Midbrain (tissue), 1 donor: ENCODE measurements at regions not wholly inside any gene's neighbourhood (a gene's known extent, or its start where the extent isn't known, plus 50 kb on each side); places are given as distances from the start of the nearest gene placed in this dataset.

Experiments
- DNase-seq: peaks from one replicate; lab custom pipeline; 2025; lab: John Stamatoyannopoulos, UW

GRCh38 chr21:16180614-16181013, 450.8 kb downstream of the USP25 start:
- DNase-seq = no peak

- no peak for DNase-seq
Measured at GRCh38 chr21:16181018-16181417, 451.2 kb downstream of the USP25 start.

DNA sequence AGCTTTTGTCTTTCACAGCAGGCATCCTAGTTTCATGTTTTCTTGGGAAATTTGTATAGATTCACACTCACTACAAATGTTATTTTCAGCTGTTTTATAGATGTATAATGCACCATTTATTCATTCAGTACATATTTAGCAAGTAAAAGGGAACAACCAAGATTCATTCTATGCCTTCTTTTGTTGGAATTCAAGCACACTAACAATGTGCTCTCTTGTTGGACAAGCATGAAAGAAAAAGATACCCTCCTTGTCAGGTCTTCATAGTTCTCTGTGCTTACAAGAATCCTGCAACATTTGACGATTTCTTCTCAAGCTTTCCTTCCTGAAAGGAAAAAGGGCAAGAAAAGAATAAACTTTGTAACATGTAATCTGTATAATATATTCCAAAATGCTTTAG, 456.0 kb downstream of the USP25 start:
- no peak for DNase-seq

GRCh38 chr21:16186742-16187141, 457.0 kb downstream of the USP25 start:
- DNase-seq = no peak

- DNase-seq = no peak
Measured at GRCh38 chr21:16187603-16188301, 458.0 kb downstream of the USP25 start.

- no peak for DNase-seq
Measured at GRCh38 chr21:16192902-16193301, 463.1 kb downstream of the USP25 start.

GRCh38 chr21:16193496-16194094, 463.8 kb downstream of the USP25 start:
- no peak for DNase-seq

GRCh38 chr21:16194095-16194787, 464.5 kb downstream of the USP25 start:
- DNase-seq = peak; percentile 87

GRCh38 chr21:16194788-16195537, 465.2 kb downstream of the USP25 start:
- DNase-seq = peak; percentile 72

DNA sequence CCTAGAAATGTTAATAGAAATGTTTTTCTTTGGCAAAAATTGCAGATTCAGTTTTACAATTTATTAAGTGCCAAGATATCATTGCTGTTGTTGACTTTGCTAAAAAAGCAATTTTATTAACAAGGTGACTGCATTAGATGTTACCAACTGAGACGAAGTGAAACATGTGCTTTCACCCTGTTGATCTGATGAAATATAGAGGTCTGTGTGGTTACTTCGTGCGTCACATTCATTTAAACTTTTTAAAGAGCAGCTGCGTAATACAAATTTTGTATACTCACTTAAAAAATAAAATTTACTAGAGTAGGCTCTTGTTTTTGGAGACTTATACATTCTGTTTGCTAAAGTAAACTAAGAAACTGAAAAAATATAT, 465.7 kb downstream of the USP25 start:
- DNase-seq = no peak

GRCh38 chr21:16196001-16196400, 466.2 kb downstream of the USP25 start:
- DNase-seq = no peak

- DNase-seq = no peak
Measured at GRCh38 chr21:16198546-16198945, 468.8 kb downstream of the USP25 start.

- no peak for DNase-seq
Measured at GRCh38 chr21:16199539-16199938, 469.8 kb downstream of the USP25 start.

DNA sequence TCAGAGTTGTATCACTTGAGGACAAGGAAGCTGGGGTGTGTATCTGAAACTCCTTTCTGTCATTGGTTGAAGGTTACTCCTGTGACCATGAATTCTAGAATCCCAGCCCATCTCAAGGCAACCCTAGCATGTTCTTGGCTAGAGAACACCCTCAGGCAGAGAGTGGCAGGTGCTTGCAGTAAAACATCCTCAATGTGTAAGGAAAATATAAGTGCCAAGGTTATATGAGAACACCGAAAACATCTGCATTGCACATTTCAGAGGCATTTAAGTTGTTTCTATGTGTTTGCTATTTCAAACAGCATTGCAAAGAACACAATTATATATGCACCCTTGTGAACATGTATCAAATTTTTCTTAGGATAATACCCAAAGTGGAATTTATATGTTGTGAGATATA, 471.9 kb downstream of the USP25 start:
- DNase-seq = no peak

GRCh38 chr21:16205527-16205926, 475.7 kb downstream of the USP25 start:
- no peak for DNase-seq

DNA sequence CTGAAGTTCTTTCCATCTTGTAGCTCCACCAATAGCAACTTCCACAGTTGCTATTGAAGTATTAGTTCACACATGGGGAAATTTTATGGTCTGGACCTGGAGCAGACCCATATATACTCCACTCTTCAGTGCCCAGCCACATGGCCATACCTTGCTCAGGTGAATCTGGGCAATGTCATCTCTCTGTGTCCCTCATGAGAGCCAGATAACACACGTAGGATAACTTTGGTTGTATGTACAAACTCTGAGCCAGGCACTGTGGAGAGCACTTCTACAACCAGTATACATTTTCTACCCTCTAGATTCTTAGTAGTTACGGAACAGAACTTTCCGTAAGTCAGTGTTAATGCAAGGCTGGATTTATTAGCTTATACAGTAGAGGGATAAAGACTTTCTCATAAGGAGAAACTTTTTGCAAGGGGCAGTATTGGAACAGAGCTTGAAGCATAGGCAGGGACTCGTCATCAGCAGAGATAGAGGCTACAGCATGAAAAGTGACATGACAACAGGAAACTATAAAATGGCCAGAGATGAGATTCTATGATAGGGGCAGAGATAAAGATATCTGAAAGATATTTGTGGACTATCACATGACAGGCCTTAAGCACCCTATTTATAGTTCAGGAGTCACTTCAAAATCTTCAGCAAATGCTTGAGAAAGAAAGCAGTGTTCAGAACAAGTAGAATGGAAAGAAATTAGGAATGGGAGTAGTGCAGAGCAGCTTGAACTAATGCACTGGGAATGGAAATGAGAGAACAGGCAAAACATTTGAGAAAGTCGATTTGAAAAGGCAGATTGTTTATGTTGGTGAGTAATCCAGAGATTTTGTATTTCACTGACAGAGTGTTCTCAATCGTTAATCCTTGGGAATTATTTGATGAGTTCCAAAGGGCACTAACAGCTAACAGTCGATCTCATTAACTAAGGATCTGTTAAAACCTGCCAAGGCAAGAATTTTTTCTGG, 481.8 kb downstream of the USP25 start:
- DNase-seq = peak; percentile 54

- DNase-seq = no peak
Measured at GRCh38 chr21:16213518-16213917, 483.7 kb downstream of the USP25 start.

DNA sequence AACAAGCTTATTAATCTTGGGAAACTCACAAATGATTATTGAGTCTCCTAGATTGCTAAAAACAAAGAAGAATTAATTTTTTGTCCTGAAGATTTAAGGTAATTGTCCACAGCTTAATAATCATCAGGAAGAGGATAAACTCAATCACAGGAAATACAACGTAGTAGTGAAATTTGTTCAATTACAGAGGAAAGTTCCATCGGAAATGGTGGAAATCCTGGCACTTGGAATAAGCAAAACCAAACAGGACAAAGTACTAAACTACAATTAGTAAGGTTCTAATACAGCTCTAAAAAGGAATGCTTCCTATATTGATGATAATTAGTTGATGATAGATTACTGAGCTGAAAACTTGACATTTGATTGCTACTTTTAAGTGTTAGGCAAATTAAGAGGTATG, 485.4 kb downstream of the USP25 start:
- DNase-seq = no peak

- DNase-seq = no peak
Measured at GRCh38 chr21:16215663-16216183, 485.9 kb downstream of the USP25 start.

DNA sequence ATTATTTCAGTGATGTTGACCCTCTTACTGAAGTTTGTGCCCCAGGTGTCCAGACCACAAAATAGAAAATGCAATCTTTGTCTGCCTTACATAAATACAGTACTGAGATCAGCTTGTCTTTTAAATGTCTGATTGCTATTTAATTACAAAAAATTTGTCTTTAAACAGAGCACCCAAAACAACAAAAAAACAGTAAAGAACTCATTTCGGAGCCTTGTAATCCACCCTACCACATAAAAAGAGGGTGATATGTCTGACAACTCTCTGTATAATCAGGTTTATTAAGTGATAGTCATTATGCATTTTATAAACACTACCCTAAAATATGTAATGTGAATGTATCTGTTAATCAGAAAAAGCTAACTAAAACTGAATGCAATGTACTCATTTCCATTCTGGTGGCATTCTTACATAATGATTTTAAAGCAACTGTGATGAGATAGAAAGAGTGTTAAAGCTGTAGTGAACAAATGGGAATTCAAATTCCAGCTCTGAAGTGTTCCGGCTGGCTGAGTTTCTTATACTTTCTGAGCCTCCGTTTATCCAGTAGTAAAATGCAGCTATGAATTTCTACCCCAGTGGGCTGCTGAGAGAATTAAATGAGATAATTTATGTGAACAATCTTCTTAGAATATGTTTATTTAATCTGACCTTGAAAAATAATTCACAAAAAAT, 486.6 kb downstream of the USP25 start:
- no peak for DNase-seq
